ENCODE measurements at regions not wholly inside any gene's neighbourhood (a gene's known extent, or its start where the extent isn't known, plus 50 kb on each side); places are given as distances from the start of the nearest gene placed in this dataset.
"Not testable (repeated sequence)": the region's sequence is repeated elsewhere in the genome, so short reads cannot be mapped to it uniquely, and the experiment has no call there.

- not testable (repeated sequence) for H3K4me3 Mint-ChIP-seq (ENCODE audit: low read depth); H3K27me3 Mint-ChIP-seq; H3K36me3 Mint-ChIP-seq (ENCODE audit: insufficient read depth); H3K9me3 Mint-ChIP-seq (ENCODE audit: low read depth); DNase-seq (ENCODE audit: low spot score, unreplicated experiment); H3K27ac Mint-ChIP-seq; H3K4me1 Mint-ChIP-seq (ENCODE audit: low read depth)
These were observed 181.4 kb upstream of the NDUFV2 start for GRCh38 chr18:8920856-8921787.

DNA sequence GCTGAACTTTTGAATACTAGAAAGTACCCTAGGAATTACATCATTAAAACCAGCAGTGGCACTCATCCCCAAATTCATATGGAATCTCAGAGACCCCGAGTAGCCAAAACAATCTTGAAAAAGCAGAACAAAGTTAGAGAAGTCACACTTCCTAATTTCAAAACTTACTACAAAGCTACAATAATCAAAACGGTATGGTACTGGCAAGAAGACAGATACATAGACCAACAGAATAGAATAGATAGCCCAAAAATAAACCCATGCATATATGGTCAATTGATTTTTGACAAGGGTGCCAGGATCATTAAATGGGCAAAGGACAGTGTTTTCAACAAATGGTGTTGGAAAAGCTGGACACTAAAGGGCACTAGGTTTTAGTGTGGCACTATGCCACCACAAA lies 176.0 kb upstream of the NDUFV2 start:
- no peak for DNase-seq (ENCODE audit: low spot score, unreplicated experiment)
- TF ChIP-seq CTCF (IDR thresholded peaks at IDR 0.05; ENCODE audit: unreplicated experiment), result no peak
- H3K9me3 Mint-ChIP-seq (ENCODE audit: low read depth), result peaks cover 29% of the 10 kb centered on the region
- H3K4me1 Mint-ChIP-seq (ENCODE audit: low read depth), result no peaks in the 10 kb centered on the region
- no peaks in the 10 kb centered on the region for H3K27me3 Mint-ChIP-seq
- H3K27ac Mint-ChIP-seq, result no peak overlapping the region
- H3K4me3 Mint-ChIP-seq (ENCODE audit: low read depth), result no peak overlapping the region
- peaks cover 4% of the 10 kb centered on the region for H3K36me3 Mint-ChIP-seq (ENCODE audit: insufficient read depth)

- DNase-seq (ENCODE audit: low spot score, unreplicated experiment), result no peak
- Mint-ChIP-seq H3K27me3 (no peaks in the 10 kb centered on the region), H3K4me3 (ENCODE audit: low read depth) (no peak overlapping the region), H3K36me3 (ENCODE audit: insufficient read depth) (peaks cover 4% of the 10 kb centered on the region), H3K4me1 (ENCODE audit: low read depth) (no peaks in the 10 kb centered on the region), H3K9me3 (ENCODE audit: low read depth) (peaks cover 32% of the 10 kb centered on the region), H3K27ac (no peak overlapping the region)
- TF ChIP-seq CTCF (IDR thresholded peaks at IDR 0.05; ENCODE audit: unreplicated experiment), result no peak
These were observed 174.5 kb upstream of the NDUFV2 start for GRCh38 chr18:8928044-8928443.

- H3K4me3 Mint-ChIP-seq (ENCODE audit: low read depth), result no peak overlapping the region
- no peaks in the 10 kb centered on the region for H3K4me1 Mint-ChIP-seq (ENCODE audit: low read depth)
- no peak overlapping the region for H3K27ac Mint-ChIP-seq
- no peak for TF ChIP-seq CTCF (IDR thresholded peaks at IDR 0.05; ENCODE audit: unreplicated experiment)
- peaks cover 36% of the 10 kb centered on the region for H3K9me3 Mint-ChIP-seq (ENCODE audit: low read depth)
- DNase-seq (ENCODE audit: low spot score, unreplicated experiment), result no peak
- peaks cover 4% of the 10 kb centered on the region for H3K36me3 Mint-ChIP-seq (ENCODE audit: insufficient read depth)
- no peaks in the 10 kb centered on the region for H3K27me3 Mint-ChIP-seq
These were observed 173.4 kb upstream of the NDUFV2 start for GRCh38 chr18:8928847-8929780.

GRCh38 chr18:8930990-8931616 lies 171.4 kb upstream of the NDUFV2 start:
- TF ChIP-seq CTCF (IDR thresholded peaks at IDR 0.05; ENCODE audit: unreplicated experiment), result no peak
- no peak for DNase-seq (ENCODE audit: low spot score, unreplicated experiment)
- Mint-ChIP-seq H3K4me3 (ENCODE audit: low read depth) (no peak overlapping the region), H3K4me1 (ENCODE audit: low read depth) (peaks cover 4% of the 10 kb centered on the region), H3K27me3 (no peaks in the 10 kb centered on the region), H3K27ac (no peak overlapping the region), H3K9me3 (ENCODE audit: low read depth) (peaks cover 37% of the 10 kb centered on the region), H3K36me3 (ENCODE audit: insufficient read depth) (peaks cover 8% of the 10 kb centered on the region)
